AG10803 (cell line): ENCODE measurements at regions not wholly inside any gene's neighbourhood (a gene's known extent, or its start where the extent isn't known, plus 50 kb on each side); places are given as distances from the start of the nearest gene placed in this dataset.
"Not testable (repeated sequence)": the region's sequence is repeated elsewhere in the genome, so short reads cannot be mapped to it uniquely, and the experiment has no call there.

Experiments used
- DNase-seq: peaks from one replicate; pipeline ENCODE4 v3.0.0; 2010; ENCODE audit warnings: low read depth
- H3K4me3 ChIP-seq: 2 replicates; pipeline ENCODE4 v1.5.1; 2011; ENCODE audit warnings: mild to moderate bottlenecking, low read length, control low read depth
- TF ChIP-seq, protein P1 (sequence below): conservative IDR thresholded peaks from 2 replicates; pipeline ENCODE4 v1.5.1; 2011; ENCODE audit warnings: mild to moderate bottlenecking, low read length, control low read depth, inconsistent platforms

DNA sequence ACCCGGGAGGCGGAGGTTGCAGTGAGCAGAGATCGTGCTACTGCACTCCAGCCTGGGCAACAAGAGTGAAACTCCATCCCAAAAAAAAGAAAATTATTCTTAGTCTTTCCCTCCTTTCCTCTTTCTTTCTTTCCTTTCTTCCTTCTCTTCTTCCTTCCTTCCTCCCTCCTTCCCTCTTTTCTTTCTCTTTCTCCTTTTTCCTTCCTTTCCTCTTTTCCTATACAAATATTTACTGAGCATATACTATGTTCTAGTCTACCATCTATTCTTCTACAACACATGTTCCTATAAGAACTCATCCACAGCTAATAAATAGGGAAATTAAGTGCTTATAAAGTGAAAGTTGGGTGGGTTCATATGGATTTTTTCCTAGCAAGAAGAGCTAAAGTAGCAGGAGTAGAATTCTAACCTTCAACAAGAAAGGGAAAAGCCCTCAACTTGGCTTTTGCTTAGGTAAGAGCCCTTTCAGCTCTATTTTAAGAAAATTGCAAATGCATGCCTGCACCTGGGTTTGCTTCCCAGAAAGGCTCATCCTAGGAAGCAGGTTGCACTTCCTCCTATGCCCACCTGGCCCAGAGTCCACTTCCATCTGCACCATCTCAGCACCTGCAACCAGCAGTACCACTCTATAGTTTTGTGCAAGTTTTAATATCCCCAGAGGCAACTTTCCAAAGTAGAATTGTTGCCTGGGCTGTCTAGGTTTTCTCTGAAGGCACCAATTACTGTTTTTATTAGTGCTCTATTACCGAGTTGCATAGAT is 122.0 kb upstream of the CCND2 start:
- DNase-seq, result no peak
- H3K4me3 ChIP-seq, result no peak overlapping the region
- TF ChIP-seq, protein P1, sequence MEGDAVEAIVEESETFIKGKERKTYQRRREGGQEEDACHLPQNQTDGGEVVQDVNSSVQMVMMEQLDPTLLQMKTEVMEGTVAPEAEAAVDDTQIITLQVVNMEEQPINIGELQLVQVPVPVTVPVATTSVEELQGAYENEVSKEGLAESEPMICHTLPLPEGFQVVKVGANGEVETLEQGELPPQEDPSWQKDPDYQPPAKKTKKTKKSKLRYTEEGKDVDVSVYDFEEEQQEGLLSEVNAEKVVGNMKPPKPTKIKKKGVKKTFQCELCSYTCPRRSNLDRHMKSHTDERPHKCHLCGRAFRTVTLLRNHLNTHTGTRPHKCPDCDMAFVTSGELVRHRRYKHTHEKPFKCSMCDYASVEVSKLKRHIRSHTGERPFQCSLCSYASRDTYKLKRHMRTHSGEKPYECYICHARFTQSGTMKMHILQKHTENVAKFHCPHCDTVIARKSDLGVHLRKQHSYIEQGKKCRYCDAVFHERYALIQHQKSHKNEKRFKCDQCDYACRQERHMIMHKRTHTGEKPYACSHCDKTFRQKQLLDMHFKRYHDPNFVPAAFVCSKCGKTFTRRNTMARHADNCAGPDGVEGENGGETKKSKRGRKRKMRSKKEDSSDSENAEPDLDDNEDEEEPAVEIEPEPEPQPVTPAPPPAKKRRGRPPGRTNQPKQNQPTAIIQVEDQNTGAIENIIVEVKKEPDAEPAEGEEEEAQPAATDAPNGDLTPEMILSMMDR, result no peak

- not testable (repeated sequence) for DNase-seq, H3K4me3 ChIP-seq
Measured at GRCh38 chr12:4150355-4150754, 123.2 kb upstream of the CCND2 start.

DNA sequence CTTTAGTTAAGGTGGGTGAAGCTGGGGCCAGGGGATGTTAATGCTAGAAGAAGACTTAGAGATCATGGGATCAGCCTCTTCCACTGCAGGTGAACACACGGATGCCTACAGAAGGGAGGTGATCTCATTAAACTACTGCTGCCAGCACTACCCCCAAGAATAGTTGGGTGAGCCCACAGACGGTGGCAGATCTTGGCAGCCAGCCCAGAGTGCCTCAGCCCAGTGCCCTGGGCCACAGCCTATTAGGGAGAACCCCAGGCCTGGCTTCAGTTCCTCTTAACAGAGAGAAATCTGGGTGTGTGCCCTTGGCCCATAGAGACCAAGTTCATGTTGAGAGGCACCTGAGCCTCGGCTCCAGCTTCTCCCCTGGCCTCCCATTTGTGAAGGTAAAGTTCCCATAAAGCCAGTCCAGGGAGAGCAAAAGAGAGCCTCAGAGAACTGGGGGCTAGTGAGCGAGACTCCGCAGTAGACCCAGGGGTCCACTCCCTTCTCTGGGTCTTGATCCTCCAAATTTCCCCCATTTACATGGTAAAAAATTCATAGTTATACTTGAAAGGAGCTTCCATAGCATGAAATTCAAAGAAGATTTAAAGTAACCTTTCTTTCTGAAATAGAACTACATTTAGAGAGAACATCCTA is 125.0 kb upstream of the CCND2 start:
- no peak overlapping the region for H3K4me3 ChIP-seq
- TF ChIP-seq, protein P1, result no peak
- no peak for DNase-seq

DNA sequence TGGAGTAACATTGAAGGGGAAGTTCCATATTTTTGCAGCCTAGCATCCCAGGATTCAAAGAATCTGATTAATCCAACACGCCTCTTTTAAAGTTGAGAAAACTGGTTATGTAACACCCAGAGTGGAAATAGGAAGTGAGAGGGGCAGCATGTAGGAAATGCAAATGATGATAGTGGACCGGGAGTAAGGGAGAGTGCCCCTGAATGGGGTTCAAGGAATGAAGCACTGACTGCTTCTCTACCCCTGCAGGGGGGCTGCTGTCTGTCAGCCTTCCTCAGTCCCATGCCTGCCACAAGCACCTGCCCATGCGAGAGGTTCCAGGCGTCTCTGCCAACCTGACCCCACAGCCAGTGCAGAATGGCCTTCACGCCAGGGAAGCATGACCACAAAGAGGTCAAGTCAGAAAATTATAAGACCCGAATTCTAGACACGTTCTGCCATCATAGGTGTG is 126.5 kb upstream of the CCND2 start:
- no peak overlapping the region for H3K4me3 ChIP-seq
- TF ChIP-seq, protein P1, result no peak
- no peak for DNase-seq

GRCh38 chr12:4145990-4146859 is 127.3 kb upstream of the CCND2 start:
- no peak overlapping the region for H3K4me3 ChIP-seq
- TF ChIP-seq, protein P1, result no peak
- no peak for DNase-seq

- no peak overlapping the region for H3K4me3 ChIP-seq
- TF ChIP-seq, protein P1, result no peak
- no peak for DNase-seq
Measured at GRCh38 chr12:4144676-4145075, 128.9 kb upstream of the CCND2 start.

DNA sequence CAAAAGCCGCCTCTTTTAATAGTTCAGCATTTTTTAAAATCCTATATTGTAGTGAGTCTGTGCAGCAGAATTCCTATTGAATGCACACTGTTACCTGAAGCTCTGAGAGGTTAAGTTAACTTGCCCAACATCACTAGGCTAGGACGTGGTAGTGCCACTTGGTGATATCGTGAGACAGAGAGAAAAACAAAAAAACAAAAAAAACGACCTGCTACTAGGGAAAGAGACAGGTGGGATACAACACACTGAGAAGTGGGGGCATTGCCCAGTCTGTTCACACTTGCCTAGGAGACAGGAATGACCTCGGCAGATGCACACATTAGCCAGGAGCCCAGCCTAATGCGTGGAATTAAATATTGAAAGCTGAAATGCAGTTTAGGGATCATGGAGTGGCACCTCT is 129.7 kb upstream of the CCND2 start:
- no peak overlapping the region for H3K4me3 ChIP-seq
- no peak for DNase-seq
- TF ChIP-seq, protein P1, result no peak
